Mesendoderm (in vitro differentiated cells): ENCODE measurements at regions not wholly inside any gene's neighbourhood (a gene's known extent, or its start where the extent isn't known, plus 50 kb on each side); places are given as distances from the start of the nearest gene placed in this dataset.

Source experiments
- DNase-seq: peaks from one replicate; pipeline ENCODE4 v3.0.0; 2013
- H2AK5ac ChIP-seq: 2 replicates; pipeline ENCODE4 v1.6.1; 2013; ENCODE audit warnings: low read length, inconsistent platforms
- H2BK120ac ChIP-seq: 2 replicates; pipeline ENCODE4 v1.6.1; 2013; ENCODE audit warnings: low read depth, mild to moderate bottlenecking, low read length, moderate library complexity, mixed read lengths
- H2BK15ac ChIP-seq: replicated peaks from 2 replicates; pipeline ENCODE4 v1.6.1; 2013; ENCODE audit warnings: low read depth, mild to moderate bottlenecking, moderate library complexity
- H2BK5ac ChIP-seq: 2 replicates; pipeline ENCODE4 v1.6.1; 2013; ENCODE audit warnings: low read length, inconsistent platforms
- H3K18ac ChIP-seq: 2 replicates; pipeline ENCODE4 v1.6.1; 2013; ENCODE audit warnings: mild to moderate bottlenecking, low read length, mixed read lengths
- H3K23ac ChIP-seq: one replicate; pipeline ENCODE4 v1.6.1; 2013; ENCODE audit warnings: low read length
- H3K27ac ChIP-seq: 2 replicates; pipeline ENCODE4 v1.5.1; 2013; ENCODE audit warnings: low read depth, mild to moderate bottlenecking, inconsistent platforms, low read length, moderate library complexity
- H3K27me3 ChIP-seq: 2 replicates; pipeline ENCODE4 v1.6.1; 2013; ENCODE audit warnings: low read length, control low read depth, mild to moderate bottlenecking, inconsistent platforms; ENCODE audit not compliant: insufficient read depth, poor library complexity
- H3K36me3 ChIP-seq: 2 replicates; pipeline ENCODE4 v1.6.1; 2013; ENCODE audit warnings: low read length, inconsistent platforms; ENCODE audit not compliant: control insufficient read depth, insufficient read depth
- H3K4ac ChIP-seq: one replicate; pipeline ENCODE4 v1.6.1; 2013; ENCODE audit warnings: low read depth, mild to moderate bottlenecking, low read length, moderate library complexity
- H3K4me1 ChIP-seq: 2 replicates; pipeline ENCODE4 v1.6.1; 2013; ENCODE audit warnings: low read depth, low read length, inconsistent platforms; ENCODE audit not compliant: control insufficient read depth
- H3K4me2 ChIP-seq: 2 replicates; pipeline ENCODE4 v1.6.1; 2013; ENCODE audit warnings: low read length
- H3K4me3 ChIP-seq: 2 replicates; pipeline ENCODE4 v1.5.1; 2013; ENCODE audit warnings: mild to moderate bottlenecking, low read length
- H3K56ac ChIP-seq: one replicate; pipeline ENCODE4 v1.6.1; 2013; ENCODE audit warnings: low read length
- H3K79me1 ChIP-seq: 2 replicates; pipeline ENCODE4 v1.6.1; 2013; ENCODE audit warnings: low read length, inconsistent platforms
- H3K79me2 ChIP-seq: 2 replicates; pipeline ENCODE4 v1.6.1; 2013; ENCODE audit warnings: mild to moderate bottlenecking, low read length; ENCODE audit not compliant: control insufficient read depth, insufficient read depth
- H3K9ac ChIP-seq: 2 replicates; pipeline ENCODE4 v1.6.1; 2013; ENCODE audit warnings: low read length, inconsistent platforms
- H4K5ac ChIP-seq: one replicate; pipeline ENCODE4 v1.6.1; 2013; ENCODE audit warnings: low read length
- H4K8ac ChIP-seq: one replicate; pipeline ENCODE4 v1.6.1; 2013; ENCODE audit warnings: low read depth, mild to moderate bottlenecking, control low read depth, low read length, moderate library complexity
- WGBS: extraction: QIAGEN DNeasy Blood & Tissue Kit; methylation state at CpG from one replicate; pipeline ENCODE4 v1.1.7; 2013; ENCODE audit warnings: low lambda C conversion rate, missing lambda C conversion rate; ENCODE audit not compliant: insufficient coverage; ENCODE audit errors: extremely low coverage; 5-methylcytosine and 5-hydroxymethylcytosine counted together

DNA sequence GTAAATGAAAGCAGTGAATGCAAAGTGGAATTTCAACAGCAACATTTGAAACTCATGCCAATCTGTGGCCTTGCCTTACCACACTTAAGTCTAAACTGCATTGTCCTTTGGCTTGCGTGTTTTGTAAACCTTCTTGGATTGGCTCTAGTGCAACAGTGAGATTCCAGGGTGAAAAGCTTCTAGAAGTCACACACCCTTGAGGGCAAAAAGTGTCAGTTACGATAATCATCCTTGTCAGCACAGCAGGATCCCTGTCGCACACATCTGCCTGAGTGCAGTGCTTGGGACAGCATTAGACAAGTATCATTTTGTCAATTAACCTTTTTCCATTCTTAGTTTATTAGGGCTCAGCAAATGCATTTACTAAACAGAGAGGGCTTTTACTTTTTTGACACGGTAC is 243.4 kb upstream of the PTBP2 start:
- H3K9ac ChIP-seq = no peak overlapping the region
- no peak overlapping the region for H2AK5ac ChIP-seq

DNA sequence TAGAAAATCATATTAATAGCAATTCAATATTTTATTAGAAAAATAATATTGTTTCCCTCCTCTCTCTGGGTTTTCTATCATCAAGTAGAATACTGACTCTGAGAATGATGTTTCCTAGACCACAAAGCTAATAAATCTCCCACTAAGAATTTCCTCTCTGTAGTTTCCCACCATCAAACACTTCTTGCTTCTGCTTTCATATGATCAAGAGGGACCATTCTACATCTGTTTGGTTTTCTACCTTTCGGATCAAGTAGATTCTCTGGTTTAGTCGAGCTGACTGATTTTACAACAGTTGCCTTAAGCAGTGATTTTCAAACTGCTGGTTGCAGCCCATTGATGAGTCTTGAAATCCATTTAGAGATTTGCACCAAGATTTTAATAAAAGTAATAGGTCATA is 240.2 kb upstream of the PTBP2 start:
- H3K79me1 ChIP-seq = no peaks in the 10 kb centered on the region
- H3K23ac ChIP-seq = no peak overlapping the region
- H3K4me2 ChIP-seq = no peak overlapping the region
- H3K4me3 ChIP-seq = no peak overlapping the region
- no peaks in the 10 kb centered on the region for H3K4me1 ChIP-seq
- H2BK120ac ChIP-seq = no peak overlapping the region
- H4K5ac ChIP-seq = no peak overlapping the region
- H3K27me3 ChIP-seq = peaks cover 5% of the 10 kb centered on the region
- DNase-seq = no peak
- H3K27ac ChIP-seq = no peak overlapping the region
- H3K36me3 ChIP-seq = no peaks in the 10 kb centered on the region
- no peak overlapping the region for H4K8ac ChIP-seq
- H2BK5ac ChIP-seq = no peak overlapping the region
- no peaks in the 10 kb centered on the region for H3K79me2 ChIP-seq
- H2AK5ac ChIP-seq = no peak overlapping the region
- no peak overlapping the region for H3K4ac ChIP-seq
- no peak overlapping the region for H3K56ac ChIP-seq
- WGBS = no CpG with 5 or more reads among the region's 2 CpGs
- H2BK15ac ChIP-seq = no peak overlapping the region
- H3K18ac ChIP-seq = no peak overlapping the region
- no peak overlapping the region for H3K9ac ChIP-seq

More for the DNA sequence above, 243.4 kb upstream of the PTBP2 start:
- no peak for DNase-seq
- H3K4me3 ChIP-seq = no peak overlapping the region
- H3K4ac ChIP-seq = no peak overlapping the region
- no CpG with 5 or more reads among the region's 4 CpGs for WGBS
- H3K4me1 ChIP-seq = peaks cover 6% of the 10 kb centered on the region
- no peak overlapping the region for H4K8ac ChIP-seq
- H3K4me2 ChIP-seq = no peak overlapping the region
- no peak overlapping the region for H2BK120ac ChIP-seq
- H3K36me3 ChIP-seq = no peaks in the 10 kb centered on the region
- H3K27ac ChIP-seq = no peak overlapping the region
- no peak overlapping the region for H3K56ac ChIP-seq
- H3K27me3 ChIP-seq = peaks cover 8% of the 10 kb centered on the region
- H2BK15ac ChIP-seq = no peak overlapping the region
- H3K79me2 ChIP-seq = no peaks in the 10 kb centered on the region
- no peak overlapping the region for H4K5ac ChIP-seq
- H3K18ac ChIP-seq = no peak overlapping the region
- no peaks in the 10 kb centered on the region for H3K79me1 ChIP-seq
- no peak overlapping the region for H3K23ac ChIP-seq
- no peak overlapping the region for H2BK5ac ChIP-seq

DNA sequence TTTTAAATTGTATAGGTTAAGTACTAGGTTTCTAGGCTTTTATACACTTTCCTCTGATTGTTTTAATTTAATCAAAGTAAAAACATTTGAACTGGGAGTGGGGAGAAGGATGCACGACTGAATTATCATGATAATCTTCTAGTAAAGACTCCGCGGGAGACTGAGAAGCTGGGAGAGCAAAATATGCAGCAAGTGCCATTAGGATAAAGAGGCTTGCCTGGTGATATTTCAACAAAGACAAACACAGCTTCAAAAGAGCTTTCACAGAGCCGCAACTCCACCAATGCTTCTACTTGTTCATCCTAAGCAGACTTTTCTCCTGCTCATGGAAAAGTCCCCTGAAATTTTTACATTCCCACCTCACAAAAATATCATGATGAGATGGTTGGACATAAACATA is 239.0 kb upstream of the PTBP2 start:
- Histone ChIP-seq H4K8ac (no peak overlapping the region), H3K27ac (no peak overlapping the region), H3K23ac (no peak overlapping the region), H3K4me2 (no peak overlapping the region), H3K36me3 (no peaks in the 10 kb centered on the region), H3K4ac (no peak overlapping the region), H3K4me1 (no peaks in the 10 kb centered on the region), H2BK5ac (no peak overlapping the region), H2AK5ac (no peak overlapping the region), H3K27me3 (peaks cover 1% of the 10 kb centered on the region), H3K4me3 (no peak overlapping the region), H3K9ac (no peak overlapping the region), H3K18ac (no peak overlapping the region), H3K79me2 (no peaks in the 10 kb centered on the region), H2BK120ac (no peak overlapping the region), H4K5ac (no peak overlapping the region), H2BK15ac (no peak overlapping the region), H3K79me1 (no peaks in the 10 kb centered on the region), H3K56ac (no peak overlapping the region)
- peak; percentile 15 for DNase-seq
- no CpG with 5 or more reads among the region's 4 CpGs for WGBS

DNA sequence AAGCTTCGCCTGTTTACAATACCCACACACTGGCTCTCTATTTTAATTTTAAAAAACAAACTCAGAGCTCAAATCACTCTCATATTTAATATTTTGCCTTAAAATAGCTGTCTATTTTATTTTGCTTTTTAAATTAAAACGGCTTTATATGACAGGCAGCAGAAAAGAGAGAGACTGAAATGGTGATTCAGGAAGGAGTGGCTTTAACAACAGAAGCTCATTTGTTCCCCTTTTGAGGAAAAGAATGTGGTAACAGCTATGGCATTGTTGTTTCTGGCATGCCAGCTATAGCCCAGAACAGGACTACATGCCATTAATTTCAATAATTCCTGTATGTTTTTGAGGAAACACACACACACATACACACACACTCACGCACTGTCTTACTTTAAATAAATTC is 234.2 kb upstream of the PTBP2 start:
- no peak overlapping the region for H3K4ac ChIP-seq
- H3K4me1 ChIP-seq = peaks cover 2% of the 10 kb centered on the region
- H3K79me2 ChIP-seq = no peaks in the 10 kb centered on the region
- H3K9ac ChIP-seq = no peak overlapping the region
- H3K27ac ChIP-seq = no peak overlapping the region
- no peak overlapping the region for H4K8ac ChIP-seq
- WGBS = no CpG with 5 or more reads among the region's 3 CpGs
- no peak for DNase-seq
- no peak overlapping the region for H3K56ac ChIP-seq
- H3K27me3 ChIP-seq = no peaks in the 10 kb centered on the region
- no peak overlapping the region for H3K23ac ChIP-seq
- no peak overlapping the region for H2BK120ac ChIP-seq
- H2BK5ac ChIP-seq = no peak overlapping the region
- H3K18ac ChIP-seq = no peak overlapping the region
- H3K4me2 ChIP-seq = no peak overlapping the region
- H2AK5ac ChIP-seq = no peak overlapping the region
- H3K4me3 ChIP-seq = no peak overlapping the region
- no peak overlapping the region for H4K5ac ChIP-seq
- H2BK15ac ChIP-seq = no peak overlapping the region
- H3K79me1 ChIP-seq = no peaks in the 10 kb centered on the region
- H3K36me3 ChIP-seq = no peaks in the 10 kb centered on the region

DNA sequence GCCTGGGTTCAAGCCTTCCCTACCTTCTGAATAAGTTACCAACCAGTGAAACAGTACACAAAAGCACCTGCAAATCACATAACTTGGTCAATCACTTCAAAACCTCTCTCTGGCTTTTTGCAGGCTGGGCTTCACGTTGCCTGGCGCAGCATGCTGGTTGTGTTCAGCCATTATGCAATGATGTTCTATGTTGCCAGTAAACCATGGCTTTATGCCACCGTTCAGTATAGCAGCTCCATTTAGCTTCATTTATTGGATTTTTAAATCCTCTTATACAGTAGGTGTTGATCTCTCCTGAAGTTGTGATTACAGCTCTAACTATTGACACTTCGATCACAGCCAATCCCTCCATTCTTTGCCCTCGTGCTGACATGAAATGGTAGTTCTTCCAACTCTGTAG is 233.6 kb upstream of the PTBP2 start:
- no peak for DNase-seq
- no CpG with 5 or more reads among the region's 5 CpGs for WGBS

DNA sequence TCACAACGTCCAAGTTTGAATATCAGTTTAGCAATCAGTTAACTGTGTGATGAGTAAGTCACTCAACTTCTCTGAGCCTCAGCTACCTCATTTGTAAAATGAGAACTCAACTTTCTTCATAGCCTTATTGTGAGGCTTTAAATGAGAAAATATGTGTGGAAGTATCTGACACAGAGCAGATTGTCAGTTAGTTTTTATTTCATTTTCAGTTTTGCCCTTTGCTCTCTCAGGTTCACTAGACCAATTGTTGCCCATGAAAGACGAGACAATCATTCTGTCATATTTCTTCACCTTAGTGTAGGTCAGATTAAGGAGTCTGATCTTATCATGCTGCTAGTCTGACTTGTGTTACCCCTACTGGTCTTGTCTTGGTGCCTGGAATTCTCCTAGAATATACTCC is 232.8 kb upstream of the PTBP2 start:
- Histone ChIP-seq H3K79me2 (no peaks in the 10 kb centered on the region), H4K5ac (no peak overlapping the region), H2BK15ac (no peak overlapping the region), H3K4me1 (peaks cover 2% of the 10 kb centered on the region), H3K27me3 (no peaks in the 10 kb centered on the region), H3K36me3 (no peaks in the 10 kb centered on the region), H3K4me3 (no peak overlapping the region), H3K27ac (no peak overlapping the region), H3K56ac (no peak overlapping the region), H3K4ac (no peak overlapping the region), H4K8ac (no peak overlapping the region), H3K23ac (no peak overlapping the region), H3K4me2 (no peak overlapping the region), H3K18ac (no peak overlapping the region), H3K79me1 (no peaks in the 10 kb centered on the region), H3K9ac (no peak overlapping the region), H2BK5ac (no peak overlapping the region), H2BK120ac (no peak overlapping the region), H2AK5ac (no peak overlapping the region)
- DNase-seq = no peak
- no CpG with 5 or more reads among the region's 2 CpGs for WGBS

More for the DNA sequence above, 233.6 kb upstream of the PTBP2 start:
- no peak overlapping the region for H3K27ac ChIP-seq
- no peaks in the 10 kb centered on the region for H3K27me3 ChIP-seq
- no peak overlapping the region for H2BK15ac ChIP-seq
- no peak overlapping the region for H3K18ac ChIP-seq
- H3K79me1 ChIP-seq = no peaks in the 10 kb centered on the region
- H3K4me2 ChIP-seq = no peak overlapping the region
- no peak overlapping the region for H2BK5ac ChIP-seq
- H3K56ac ChIP-seq = no peak overlapping the region
- H4K5ac ChIP-seq = no peak overlapping the region
- no peak overlapping the region for H2BK120ac ChIP-seq
- H3K4me3 ChIP-seq = no peak overlapping the region
- no peak overlapping the region for H4K8ac ChIP-seq
- H3K4me1 ChIP-seq = peaks cover 2% of the 10 kb centered on the region
- H3K9ac ChIP-seq = no peak overlapping the region
- no peaks in the 10 kb centered on the region for H3K79me2 ChIP-seq
- no peaks in the 10 kb centered on the region for H3K36me3 ChIP-seq
- H2AK5ac ChIP-seq = no peak overlapping the region
- H3K23ac ChIP-seq = no peak overlapping the region
- no peak overlapping the region for H3K4ac ChIP-seq
